Parathyroid adenoma (tissue), 2 donors: ENCODE measurements at regions not wholly inside any gene's neighbourhood (a gene's known extent, or its start where the extent isn't known, plus 50 kb on each side); places are given as distances from the start of the nearest gene placed in this dataset.
A peak's percentile ranks its signal among the peaks of the same experiment; 100 is the strongest.

Source experiments
- H2AFZ ChIP-seq: fragments of 300-600 bp; sonication (generic); one replicate; pipeline ENCODE4 v1.7.0; 2017; ENCODE audit warnings: antibody characterized with exemption, mild to moderate bottlenecking
- H3K27ac ChIP-seq: fragments of 300-600 bp; sonication (generic); one replicate; pipeline ENCODE4 v1.7.0; 2017
- H3K27me3 ChIP-seq: fragments of 300-600 bp; sonication (generic); one replicate; pipeline ENCODE4 v1.7.0; 2017; ENCODE audit warnings: low read length; ENCODE audit not compliant: control insufficient read depth, insufficient read depth
- H3K36me3 ChIP-seq: fragments of 300-600 bp; sonication (generic); one replicate; pipeline ENCODE4 v1.7.0; 2017; ENCODE audit warnings: low read length; ENCODE audit not compliant: control insufficient read depth, insufficient read depth
- H3K4me1 ChIP-seq: fragments of 300-600 bp; sonication (generic); one replicate; pipeline ENCODE4 v1.7.0; 2017; ENCODE audit warnings: control low read depth
- H3K4me2 ChIP-seq: fragments of 300-600 bp; sonication (generic); one replicate; pipeline ENCODE4 v1.7.0; 2017; ENCODE audit warnings: low read length
- H3K4me3 ChIP-seq: fragments of 300-600 bp; sonication (generic); one replicate; pipeline ENCODE4 v1.7.0; 2017; ENCODE audit warnings: low read depth, low read length
- H3K79me2 ChIP-seq: fragments of 300-600 bp; sonication (generic); one replicate; pipeline ENCODE4 v1.7.0; 2017; ENCODE audit warnings: control low read depth
- H3K9ac ChIP-seq: fragments of 300-600 bp; sonication (generic); one replicate; pipeline ENCODE4 v1.7.0; 2017; ENCODE audit warnings: mild to moderate bottlenecking
- H3K9me3 ChIP-seq: fragments of 300-600 bp; sonication (generic); one replicate; pipeline ENCODE4 v1.7.0; 2017; ENCODE audit warnings: low read length; ENCODE audit not compliant: control insufficient read depth
- TF ChIP-seq, protein P1 (sequence below): fragments of 300-600 bp; sonication (generic); IDR thresholded peaks from one replicate; pipeline ENCODE4 v1.7.0; 2017; ENCODE audit warnings: antibody characterized with exemption, mild to moderate bottlenecking
- donor health status: primary hyperparathyroidism.

GRCh38 chr5:77935506-77936364 is 159.6 kb upstream of the TBCA start:
- no peaks in the 10 kb centered on the region for H3K27me3 ChIP-seq
- TF ChIP-seq, protein P1, sequence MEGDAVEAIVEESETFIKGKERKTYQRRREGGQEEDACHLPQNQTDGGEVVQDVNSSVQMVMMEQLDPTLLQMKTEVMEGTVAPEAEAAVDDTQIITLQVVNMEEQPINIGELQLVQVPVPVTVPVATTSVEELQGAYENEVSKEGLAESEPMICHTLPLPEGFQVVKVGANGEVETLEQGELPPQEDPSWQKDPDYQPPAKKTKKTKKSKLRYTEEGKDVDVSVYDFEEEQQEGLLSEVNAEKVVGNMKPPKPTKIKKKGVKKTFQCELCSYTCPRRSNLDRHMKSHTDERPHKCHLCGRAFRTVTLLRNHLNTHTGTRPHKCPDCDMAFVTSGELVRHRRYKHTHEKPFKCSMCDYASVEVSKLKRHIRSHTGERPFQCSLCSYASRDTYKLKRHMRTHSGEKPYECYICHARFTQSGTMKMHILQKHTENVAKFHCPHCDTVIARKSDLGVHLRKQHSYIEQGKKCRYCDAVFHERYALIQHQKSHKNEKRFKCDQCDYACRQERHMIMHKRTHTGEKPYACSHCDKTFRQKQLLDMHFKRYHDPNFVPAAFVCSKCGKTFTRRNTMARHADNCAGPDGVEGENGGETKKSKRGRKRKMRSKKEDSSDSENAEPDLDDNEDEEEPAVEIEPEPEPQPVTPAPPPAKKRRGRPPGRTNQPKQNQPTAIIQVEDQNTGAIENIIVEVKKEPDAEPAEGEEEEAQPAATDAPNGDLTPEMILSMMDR: no peak
- H2AFZ ChIP-seq: peak overlapping the region; percentile 50
- no peaks in the 10 kb centered on the region for H3K9me3 ChIP-seq
- H3K4me3 ChIP-seq: no peak overlapping the region
- H3K9ac ChIP-seq: no peak overlapping the region
- H3K4me2 ChIP-seq: peak overlapping the region; percentile 39
- H3K79me2 ChIP-seq: no peaks in the 10 kb centered on the region
- H3K27ac ChIP-seq: no peak overlapping the region
- H3K4me1 ChIP-seq: peaks cover 7% of the 10 kb centered on the region
- H3K36me3 ChIP-seq: no peaks in the 10 kb centered on the region

- H3K36me3 ChIP-seq: no peaks in the 10 kb centered on the region
- no peaks in the 10 kb centered on the region for H3K79me2 ChIP-seq
- H2AFZ ChIP-seq: no peak overlapping the region
- H3K27ac ChIP-seq: no peak overlapping the region
- TF ChIP-seq, protein P1: no peak
- H3K4me3 ChIP-seq: no peak overlapping the region
- no peak overlapping the region for H3K4me2 ChIP-seq
- H3K4me1 ChIP-seq: no peaks in the 10 kb centered on the region
- H3K27me3 ChIP-seq: no peaks in the 10 kb centered on the region
- H3K9ac ChIP-seq: no peak overlapping the region
- H3K9me3 ChIP-seq: no peaks in the 10 kb centered on the region
Measured at GRCh38 chr5:77928776-77929300, 152.7 kb upstream of the TBCA start.

- H3K4me2 ChIP-seq: no peak overlapping the region
- H2AFZ ChIP-seq: no peak overlapping the region
- no peaks in the 10 kb centered on the region for H3K4me1 ChIP-seq
- H3K36me3 ChIP-seq: no peaks in the 10 kb centered on the region
- no peak overlapping the region for H3K4me3 ChIP-seq
- H3K9me3 ChIP-seq: no peaks in the 10 kb centered on the region
- H3K27me3 ChIP-seq: no peaks in the 10 kb centered on the region
- TF ChIP-seq, protein P1: no peak
- no peak overlapping the region for H3K27ac ChIP-seq
- H3K79me2 ChIP-seq: no peaks in the 10 kb centered on the region
- H3K9ac ChIP-seq: no peak overlapping the region
Measured at GRCh38 chr5:77926337-77926736, 150.2 kb upstream of the TBCA start.

- no peak overlapping the region for H3K9ac ChIP-seq
- TF ChIP-seq, protein P1: no peak
- no peaks in the 10 kb centered on the region for H3K36me3 ChIP-seq
- no peaks in the 10 kb centered on the region for H3K4me1 ChIP-seq
- no peaks in the 10 kb centered on the region for H3K27me3 ChIP-seq
- no peak overlapping the region for H3K4me3 ChIP-seq
- no peak overlapping the region for H3K4me2 ChIP-seq
- no peaks in the 10 kb centered on the region for H3K9me3 ChIP-seq
- H3K27ac ChIP-seq: no peak overlapping the region
- H3K79me2 ChIP-seq: no peaks in the 10 kb centered on the region
- H2AFZ ChIP-seq: no peak overlapping the region
Measured at GRCh38 chr5:77925503-77925902, 149.4 kb upstream of the TBCA start.
